Activated CD8-positive, alpha-beta memory T cell treated with anti-CD3 and anti-CD28 coated beads, Interleukin-2, amount 50 U/mL, for 1 hour (primary cell): ENCODE measurements at regions not wholly inside any gene's neighbourhood (a gene's known extent, or its start where the extent isn't known, plus 50 kb on each side); places are given as distances from the start of the nearest gene placed in this dataset.
"Not testable (repeated sequence)": the region's sequence is repeated elsewhere in the genome, so short reads cannot be mapped to it uniquely, and the experiment has no call there.

ENCODE experiments used
- DNase-seq: peaks from one replicate; pipeline ENCODE4 v3.0.0-alpha.2; 2020; ENCODE audit errors: extremely low read depth

DNA sequence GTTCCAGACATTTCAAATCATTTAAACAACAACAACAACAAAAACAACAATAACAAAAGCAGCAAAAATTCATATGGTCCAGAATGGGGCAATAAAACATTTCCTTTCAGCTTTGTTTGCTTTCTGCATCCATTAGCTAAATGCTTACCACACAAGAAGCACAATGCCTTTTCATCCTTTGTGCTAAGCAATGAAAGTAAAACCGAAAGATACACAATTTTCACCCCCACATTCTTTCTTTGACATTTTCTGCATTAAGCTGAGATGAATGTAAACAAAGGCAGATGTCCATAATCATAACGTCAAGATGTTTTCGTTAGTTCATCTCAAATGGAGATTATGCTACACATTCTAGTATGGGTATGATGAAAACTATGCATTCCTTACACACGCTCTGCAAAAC lies 568.5 kb downstream of the SLITRK6 start:
- no peak for DNase-seq

GRCh38 chr13:85228692-85229091 lies 570.5 kb downstream of the SLITRK6 start:
- no peak for DNase-seq

DNA sequence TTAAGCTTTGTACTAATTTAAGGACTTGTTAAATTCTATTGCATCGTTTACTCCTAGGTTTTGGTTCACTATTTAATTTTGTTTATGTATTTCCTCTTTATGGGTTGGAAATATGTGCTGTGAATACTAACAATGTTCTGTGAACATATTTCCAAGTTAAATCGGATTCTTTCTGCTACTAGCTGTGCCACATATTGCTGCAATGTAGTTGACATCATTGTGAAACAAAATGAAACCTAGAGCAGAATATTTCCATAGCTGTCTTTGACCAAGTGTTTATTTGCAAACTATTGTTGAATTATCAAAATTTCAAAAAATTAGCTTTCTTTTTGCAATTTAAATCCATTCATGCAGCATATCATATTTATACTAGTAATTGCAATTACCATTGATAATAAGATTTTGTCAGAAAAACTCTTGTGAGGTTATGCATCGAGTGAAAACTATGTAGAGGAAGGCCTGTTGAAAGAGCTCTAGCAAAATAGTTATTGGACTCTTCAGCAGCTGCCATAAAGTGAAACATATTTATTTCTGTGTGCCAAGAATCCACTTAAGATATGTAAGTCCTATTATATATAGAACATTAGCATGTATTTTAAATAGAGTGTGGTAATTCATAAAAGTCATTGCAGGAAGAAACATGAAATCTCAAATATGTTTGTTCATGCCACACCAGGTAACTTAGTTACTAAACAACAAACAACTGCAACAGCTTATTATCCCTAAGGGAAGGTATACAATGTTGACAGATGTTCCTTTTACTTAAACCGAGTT lies 575.1 kb downstream of the SLITRK6 start:
- no peak for DNase-seq

DNA sequence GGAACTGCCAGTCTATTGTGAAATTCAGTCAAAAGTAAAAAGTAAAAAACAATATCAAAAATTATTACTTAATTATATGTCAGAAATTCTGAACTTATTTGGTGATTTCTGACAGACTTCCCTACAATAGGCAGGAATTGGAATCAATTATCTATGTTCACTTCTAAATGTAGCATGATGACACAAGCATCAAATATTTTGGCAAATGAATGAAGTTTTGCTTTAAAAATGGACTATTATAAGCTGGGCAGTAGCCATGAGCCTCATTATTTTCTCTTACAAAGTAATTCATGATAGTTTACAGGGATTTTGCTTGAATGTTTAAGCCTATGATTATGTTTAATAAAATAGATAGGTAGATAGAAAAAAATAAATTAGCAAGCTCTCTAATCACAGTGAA lies 582.6 kb downstream of the SLITRK6 start:
- no peak for DNase-seq

DNA sequence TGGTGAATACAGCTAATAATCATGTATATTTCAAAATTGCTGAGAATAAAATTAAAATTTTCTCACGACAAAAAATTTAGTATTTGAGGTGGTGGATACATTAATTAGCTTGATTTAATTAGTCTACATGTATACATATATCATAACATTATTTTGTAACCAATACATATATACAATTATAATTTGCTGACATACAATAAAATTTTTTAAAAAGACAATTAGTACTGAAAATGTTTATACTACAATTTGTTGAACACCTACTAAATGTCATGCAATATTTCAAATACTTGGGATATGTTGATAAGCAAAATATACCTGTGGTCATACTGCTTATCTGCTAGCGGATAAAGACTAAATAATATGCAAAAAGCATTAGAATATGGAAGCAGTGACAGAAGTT lies 586.5 kb downstream of the SLITRK6 start:
- no peak for DNase-seq

GRCh38 chr13:85204668-85205344 lies 594.4 kb downstream of the SLITRK6 start:
- DNase-seq, result no peak

DNA sequence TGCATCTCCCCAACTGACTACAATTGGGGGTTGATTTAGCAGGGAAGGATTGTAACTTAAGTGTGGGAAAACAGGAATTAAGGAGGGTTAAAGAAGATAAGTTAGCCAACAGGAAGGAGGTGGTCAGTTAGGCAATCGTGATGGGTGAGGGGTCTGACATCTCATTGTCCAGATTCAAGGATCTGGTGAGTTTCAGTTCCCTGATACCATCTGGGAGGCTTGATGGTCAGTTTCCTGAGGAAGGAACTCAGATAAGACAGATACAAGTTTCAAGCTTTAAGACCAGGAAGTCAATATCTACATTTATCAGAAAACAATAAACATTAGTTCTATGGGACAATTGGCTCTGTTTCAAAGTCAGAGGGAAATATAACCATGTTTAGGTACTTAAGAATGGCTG lies 601.8 kb downstream of the SLITRK6 start:
- no peak for DNase-seq

DNA sequence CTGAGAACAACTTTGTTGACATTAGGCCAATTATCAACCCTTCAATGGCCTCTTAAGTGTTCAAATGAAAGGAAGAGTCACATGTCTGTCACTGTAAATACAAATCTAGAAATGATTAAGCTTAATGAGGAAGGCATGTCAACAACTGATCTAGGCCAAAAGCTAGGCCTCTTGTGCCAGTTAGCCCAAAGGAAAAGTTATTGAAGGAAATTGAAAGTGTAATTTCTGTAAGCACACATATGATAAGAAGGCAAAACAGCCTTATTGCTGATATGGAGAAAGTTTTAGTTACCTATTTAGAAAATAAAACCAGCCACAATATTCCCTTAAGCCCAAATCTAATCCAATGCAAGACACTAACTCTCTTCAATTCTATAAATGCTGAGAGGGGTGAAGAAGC lies 604.7 kb downstream of the SLITRK6 start:
- no peak for DNase-seq

DNA sequence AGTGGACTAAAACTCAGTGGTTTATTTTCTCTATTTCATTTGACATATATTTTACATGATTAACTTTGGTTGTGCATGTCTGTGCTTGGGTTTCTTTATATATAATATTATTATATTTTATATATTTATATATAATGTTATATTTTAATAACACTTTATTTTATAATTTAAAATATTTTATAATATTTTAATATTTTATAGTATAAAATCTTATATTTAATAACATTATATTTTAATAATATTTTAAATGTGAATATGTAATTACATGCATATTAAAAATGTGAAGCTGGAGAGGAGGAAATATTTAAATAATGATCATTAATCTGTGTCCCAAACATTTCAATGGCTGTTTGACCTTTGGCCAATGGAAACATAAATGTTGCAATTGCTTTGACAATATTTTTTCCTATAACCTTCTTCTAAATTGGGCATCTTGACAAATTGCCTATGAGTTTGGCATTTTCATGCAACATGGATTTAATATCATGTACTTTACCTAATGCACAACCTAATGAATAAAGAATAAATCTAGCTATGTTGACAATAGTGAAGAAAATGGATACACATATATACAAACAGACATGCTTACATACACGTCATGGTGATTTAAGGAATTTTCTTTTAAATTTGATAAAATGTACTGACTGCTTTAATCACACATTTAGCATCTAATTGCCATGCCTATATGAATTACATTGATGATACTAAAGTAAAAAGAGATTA lies 607.1 kb downstream of the SLITRK6 start:
- no peak for DNase-seq

- no peak for DNase-seq
Observed at GRCh38 chr13:85186356-85187045, 612.7 kb downstream of the SLITRK6 start.

GRCh38 chr13:85174291-85174690 lies 624.9 kb downstream of the SLITRK6 start:
- no peak for DNase-seq

GRCh38 chr13:85170372-85170771 lies 628.8 kb downstream of the SLITRK6 start:
- no peak for DNase-seq

GRCh38 chr13:85166891-85167290 lies 632.3 kb downstream of the SLITRK6 start:
- DNase-seq, result no peak

GRCh38 chr13:85163063-85163462 lies 636.2 kb downstream of the SLITRK6 start:
- DNase-seq, result no peak

DNA sequence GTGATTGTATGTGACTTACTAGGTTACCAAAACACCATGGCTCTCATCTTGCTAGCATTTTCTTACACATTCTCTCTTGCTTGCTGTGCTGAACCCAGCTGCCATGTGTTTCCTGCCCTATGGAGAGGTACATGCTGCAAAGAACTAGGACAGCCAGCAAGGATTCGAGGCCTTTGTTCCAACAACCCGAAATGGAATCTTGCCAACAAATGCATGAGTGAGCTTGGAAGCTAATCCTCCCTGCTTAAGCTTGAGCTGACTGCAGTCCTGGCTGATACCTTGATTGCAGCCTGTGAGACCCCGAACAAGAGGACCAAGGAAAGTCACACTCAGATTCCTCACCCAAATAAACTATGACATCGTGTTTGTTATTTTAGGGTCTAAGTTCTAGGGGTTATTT lies 651.2 kb downstream of the SLITRK6 start:
- no peak for DNase-seq

DNA sequence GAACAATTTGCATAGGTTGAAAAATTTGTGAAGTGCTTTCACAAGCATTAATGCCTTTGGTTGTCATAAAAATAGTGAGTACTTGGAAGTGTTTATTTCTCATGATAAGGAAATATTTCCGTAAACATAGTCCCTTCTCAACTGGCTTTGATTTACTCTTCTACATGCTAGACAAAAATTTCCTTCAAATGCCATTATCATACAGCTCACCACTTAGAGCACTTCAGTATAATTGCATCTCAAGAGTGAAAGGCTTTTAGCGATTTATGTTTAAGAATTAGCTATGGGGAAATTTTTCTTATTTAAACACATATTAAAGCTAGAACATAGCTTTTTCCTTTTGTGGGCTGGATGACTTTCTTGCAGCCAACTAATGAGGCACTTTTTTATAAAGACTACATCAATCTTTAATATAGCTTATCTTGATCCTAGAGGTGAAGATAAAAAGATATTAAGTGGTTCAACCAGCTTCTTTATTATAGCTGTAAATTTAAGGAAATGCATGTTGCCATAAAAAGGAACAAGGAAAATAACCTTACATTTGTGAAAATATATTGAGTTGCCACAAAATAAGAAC lies 656.8 kb downstream of the SLITRK6 start:
- DNase-seq, result no peak

DNA sequence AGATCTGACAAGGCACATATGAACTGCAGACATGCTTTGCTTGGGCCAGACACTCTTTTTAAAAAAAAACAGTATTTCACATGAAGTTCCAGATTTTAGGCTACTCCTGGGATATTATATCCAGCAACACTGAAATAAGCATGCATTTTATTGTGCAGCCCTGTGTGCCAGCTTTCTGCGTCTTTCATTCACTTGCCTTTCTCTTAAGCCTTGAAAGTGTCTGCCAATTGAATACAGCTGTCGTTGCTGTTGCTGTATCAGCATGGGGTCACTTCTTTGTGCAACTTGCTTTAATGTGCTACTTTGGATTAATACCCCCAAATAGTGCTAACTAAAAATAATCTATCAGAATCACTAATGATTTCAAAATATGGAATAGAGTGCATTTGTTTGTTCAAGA lies 657.8 kb downstream of the SLITRK6 start:
- no peak for DNase-seq

DNA sequence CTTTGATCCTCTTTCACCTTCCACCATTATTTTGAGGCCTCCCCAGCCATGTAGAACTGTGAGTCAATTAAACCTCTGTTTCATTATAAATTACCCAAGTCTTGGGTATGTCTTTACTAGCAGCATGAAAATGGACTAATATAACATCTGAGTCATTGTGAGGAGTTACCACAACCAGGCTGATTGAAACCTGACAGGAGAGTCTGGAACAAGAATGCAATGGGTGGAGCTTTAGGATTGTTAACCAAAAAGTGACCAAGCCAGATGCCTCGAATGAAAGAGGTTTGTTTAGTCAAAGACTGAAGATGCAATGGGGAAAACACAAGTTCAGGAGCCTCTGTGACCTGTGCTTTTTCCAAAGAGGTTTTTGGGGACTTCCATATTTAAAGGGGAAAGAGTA lies 659.0 kb downstream of the SLITRK6 start:
- DNase-seq, result no peak

- DNase-seq, result no peak
Observed at GRCh38 chr13:85137516-85137915, 661.7 kb downstream of the SLITRK6 start.

DNA sequence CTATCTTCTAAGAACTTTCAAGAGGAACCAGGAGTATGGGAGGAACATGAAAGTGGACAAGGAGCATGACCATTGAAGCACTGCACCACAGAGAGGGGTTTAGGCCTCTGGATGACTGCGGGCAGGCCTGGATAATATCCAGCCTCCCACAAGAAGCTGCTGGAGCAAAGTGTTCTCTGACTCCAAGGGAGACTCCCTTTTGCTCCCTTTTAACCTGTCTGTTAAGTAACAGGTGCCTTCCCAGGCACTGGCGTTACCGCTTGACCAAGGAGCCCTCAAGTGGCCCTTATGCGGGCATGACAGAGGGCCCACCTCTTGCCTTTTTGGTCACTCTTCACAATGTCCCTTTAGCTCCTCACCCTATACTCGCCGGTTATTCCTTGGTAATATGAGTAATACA lies 666.2 kb downstream of the SLITRK6 start:
- DNase-seq, result no peak

- DNase-seq, result not testable (repeated sequence)
Observed at GRCh38 chr13:85123501-85123900, 675.7 kb downstream of the SLITRK6 start.

GRCh38 chr13:85108356-85108755 lies 690.9 kb downstream of the SLITRK6 start:
- DNase-seq, result no peak
